ENCODE measurements at regions not wholly inside any gene's neighbourhood (a gene's known extent, or its start where the extent isn't known, plus 50 kb on each side); places are given as distances from the start of the nearest gene placed in this dataset.

DNA sequence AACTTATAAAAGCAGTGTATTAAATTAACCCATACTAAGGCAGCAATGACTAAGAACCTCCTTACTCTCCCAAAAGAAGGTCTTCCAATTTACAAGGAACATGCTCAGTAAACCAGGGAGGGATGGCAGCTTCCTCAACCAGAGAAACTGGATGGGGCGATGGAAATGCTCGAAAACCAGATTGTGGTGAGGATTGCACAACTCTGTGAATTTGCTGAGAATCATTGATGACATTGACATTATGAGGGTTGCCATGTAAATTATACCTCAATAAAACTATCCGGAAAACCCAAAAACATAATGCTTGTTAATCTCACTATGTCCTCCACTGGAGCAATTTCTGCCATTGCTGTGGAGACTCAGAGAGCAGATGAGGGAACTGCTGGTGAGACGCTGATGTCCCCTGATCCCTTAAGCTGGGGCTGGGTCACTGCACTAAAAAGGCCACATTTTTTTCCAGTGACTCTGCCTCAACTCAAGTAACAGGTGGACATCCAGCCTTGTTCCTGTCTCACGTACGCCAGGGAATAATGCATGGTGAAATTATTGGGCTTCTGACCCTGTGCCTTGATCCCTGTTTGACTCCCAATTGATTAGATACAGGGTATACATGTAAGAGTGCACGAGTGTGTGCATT lies 288.3 kb downstream of the CYP26B1 start:
- TF ChIP-seq, protein P1, sequence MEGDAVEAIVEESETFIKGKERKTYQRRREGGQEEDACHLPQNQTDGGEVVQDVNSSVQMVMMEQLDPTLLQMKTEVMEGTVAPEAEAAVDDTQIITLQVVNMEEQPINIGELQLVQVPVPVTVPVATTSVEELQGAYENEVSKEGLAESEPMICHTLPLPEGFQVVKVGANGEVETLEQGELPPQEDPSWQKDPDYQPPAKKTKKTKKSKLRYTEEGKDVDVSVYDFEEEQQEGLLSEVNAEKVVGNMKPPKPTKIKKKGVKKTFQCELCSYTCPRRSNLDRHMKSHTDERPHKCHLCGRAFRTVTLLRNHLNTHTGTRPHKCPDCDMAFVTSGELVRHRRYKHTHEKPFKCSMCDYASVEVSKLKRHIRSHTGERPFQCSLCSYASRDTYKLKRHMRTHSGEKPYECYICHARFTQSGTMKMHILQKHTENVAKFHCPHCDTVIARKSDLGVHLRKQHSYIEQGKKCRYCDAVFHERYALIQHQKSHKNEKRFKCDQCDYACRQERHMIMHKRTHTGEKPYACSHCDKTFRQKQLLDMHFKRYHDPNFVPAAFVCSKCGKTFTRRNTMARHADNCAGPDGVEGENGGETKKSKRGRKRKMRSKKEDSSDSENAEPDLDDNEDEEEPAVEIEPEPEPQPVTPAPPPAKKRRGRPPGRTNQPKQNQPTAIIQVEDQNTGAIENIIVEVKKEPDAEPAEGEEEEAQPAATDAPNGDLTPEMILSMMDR (IDR thresholded peaks at IDR 0.05) = no peak
- TF ChIP-seq POLR2AphosphoS5 (IDR thresholded peaks at IDR 0.05; ENCODE audit: low read depth, low read length) = no peak
- TF ChIP-seq TCF7L2 (IDR thresholded peaks at IDR 0.05; ENCODE audit: low read depth, low read length) = no peak
- TF ChIP-seq SIN3A (IDR thresholded peaks at IDR 0.05; ENCODE audit: borderline replicate concordance, insufficient read depth, low read depth, low read length) = no peak
